ENCODE measurements at regions not wholly inside any gene's neighbourhood (a gene's known extent, or its start where the extent isn't known, plus 50 kb on each side); places are given as distances from the start of the nearest gene placed in this dataset.
A peak's percentile ranks its signal among the peaks of the same experiment; 100 is the strongest.
"Not testable (repeated sequence)": the region's sequence is repeated elsewhere in the genome, so short reads cannot be mapped to it uniquely, and the experiment has no call there.

- DNase-seq (ENCODE audit: low spot score in 2 of 2) (no peak), FAIRE-seq (no peak)
Observed at GRCh38 chr5:1656271-1656975, 132.7 kb upstream of the LPCAT1 start.

GRCh38 chr5:1655496-1656270 is 131.9 kb upstream of the LPCAT1 start:
- DNase-seq (ENCODE audit: low spot score in 2 of 2) (no peak), FAIRE-seq (no peak)

GRCh38 chr5:1654786-1655495 is 131.2 kb upstream of the LPCAT1 start:
- FAIRE-seq (no peak), DNase-seq (ENCODE audit: low spot score in 2 of 2) (no peak)

GRCh38 chr5:1653698-1654651 is 130.2 kb upstream of the LPCAT1 start:
- not testable (repeated sequence) for DNase-seq (ENCODE audit: low spot score in 2 of 2); FAIRE-seq

- DNase-seq (ENCODE audit: low spot score in 2 of 2) (peak in 1 of 2 donors; percentile 44), FAIRE-seq (no peak)
Observed at GRCh38 chr5:1652873-1653697, 129.3 kb upstream of the LPCAT1 start.

GRCh38 chr5:1651971-1652872 is 128.5 kb upstream of the LPCAT1 start:
- FAIRE-seq (no peak), DNase-seq (ENCODE audit: low spot score in 2 of 2) (no peak)

GRCh38 chr5:1651250-1651649 is 127.5 kb upstream of the LPCAT1 start:
- DNase-seq (ENCODE audit: low spot score in 2 of 2) (no peak), FAIRE-seq (no peak)

- no peak for FAIRE-seq
- no peak for DNase-seq (ENCODE audit: low spot score in 2 of 2)
Observed at GRCh38 chr5:1649554-1649953, 125.8 kb upstream of the LPCAT1 start.

GRCh38 chr5:1648806-1649205 is 125.0 kb upstream of the LPCAT1 start:
- DNase-seq (ENCODE audit: low spot score in 2 of 2) (no peak), FAIRE-seq (no peak)

GRCh38 chr5:1647580-1647979 is 123.8 kb upstream of the LPCAT1 start:
- no peak for DNase-seq (ENCODE audit: low spot score in 2 of 2)
- no peak for FAIRE-seq

- no peak for FAIRE-seq
- peak; percentile 79 to 92 for DNase-seq (ENCODE audit: low spot score in 2 of 2)
Observed at GRCh38 chr5:1644810-1645571, 121.2 kb upstream of the LPCAT1 start.

- DNase-seq (ENCODE audit: low spot score in 2 of 2); FAIRE-seq: not testable (repeated sequence)
Observed at GRCh38 chr5:1644393-1644809, 120.6 kb upstream of the LPCAT1 start.

GRCh38 chr5:1643651-1644392 is 120.1 kb upstream of the LPCAT1 start:
- FAIRE-seq (no peak), DNase-seq (ENCODE audit: low spot score in 2 of 2) (no peak)

GRCh38 chr5:1642621-1643061 is 118.9 kb upstream of the LPCAT1 start:
- DNase-seq (ENCODE audit: low spot score in 2 of 2): no peak
- FAIRE-seq: no peak

GRCh38 chr5:1642221-1642620 is 118.5 kb upstream of the LPCAT1 start:
- FAIRE-seq: no peak

GRCh38 chr5:1641560-1642166 is 117.9 kb upstream of the LPCAT1 start:
- peak; percentile 73 to 84 for DNase-seq (ENCODE audit: low spot score in 2 of 2)
- FAIRE-seq: no peak

More at GRCh38 chr5:1642221-1642620, 118.5 kb upstream of the LPCAT1 start:
- no peak for DNase-seq (ENCODE audit: low spot score in 2 of 2)

All from frontal cortex (tissue), 3 donors.